Epidermal melanocyte (primary cell): ENCODE measurements at regions not wholly inside any gene's neighbourhood (a gene's known extent, or its start where the extent isn't known, plus 50 kb on each side); places are given as distances from the start of the nearest gene placed in this dataset.
"Not testable (repeated sequence)": the region's sequence is repeated elsewhere in the genome, so short reads cannot be mapped to it uniquely, and the experiment has no call there.

Experiments
- DNase-seq: peaks from one replicate; pipeline ENCODE4 v3.0.0; 2011; ENCODE audit warnings: low spot score; ENCODE audit not compliant: insufficient read length

GRCh38 chr6:140414966-140415620 lies 1040.6 kb upstream of the CITED2 start:
- DNase-seq, result no peak

- DNase-seq, result no peak
Measured at GRCh38 chr6:140403020-140403419, 1028.6 kb upstream of the CITED2 start.

- no peak for DNase-seq
Measured at GRCh38 chr6:140401761-140402160, 1027.3 kb upstream of the CITED2 start.

- DNase-seq, result no peak
Measured at GRCh38 chr6:140398076-140398475, 1023.6 kb upstream of the CITED2 start.

GRCh38 chr6:140397106-140397505 lies 1022.7 kb upstream of the CITED2 start:
- DNase-seq, result no peak

GRCh38 chr6:140393665-140394540 lies 1019.5 kb upstream of the CITED2 start:
- no peak for DNase-seq

- DNase-seq, result no peak
Measured at GRCh38 chr6:140388815-140389214, 1014.4 kb upstream of the CITED2 start.

- DNase-seq, result no peak
Measured at GRCh38 chr6:140388192-140388802, 1013.8 kb upstream of the CITED2 start.

GRCh38 chr6:140385679-140386078 lies 1011.2 kb upstream of the CITED2 start:
- no peak for DNase-seq

GRCh38 chr6:140382355-140382754 lies 1007.9 kb upstream of the CITED2 start:
- DNase-seq, result no peak

- DNase-seq, result no peak
Measured at GRCh38 chr6:140380427-140381218, 1006.2 kb upstream of the CITED2 start.

GRCh38 chr6:140379919-140380318 lies 1005.5 kb upstream of the CITED2 start:
- DNase-seq, result no peak

GRCh38 chr6:140376209-140376608 lies 1001.8 kb upstream of the CITED2 start:
- no peak for DNase-seq

GRCh38 chr6:140373728-140374127 lies 999.3 kb upstream of the CITED2 start:
- DNase-seq, result not testable (repeated sequence)

- no peak for DNase-seq
Measured at GRCh38 chr6:140372064-140372463, 997.6 kb upstream of the CITED2 start.

GRCh38 chr6:140370976-140371870 lies 996.8 kb upstream of the CITED2 start:
- no peak for DNase-seq

GRCh38 chr6:140370441-140370840 lies 996.0 kb upstream of the CITED2 start:
- no peak for DNase-seq

- DNase-seq, result no peak
Measured at GRCh38 chr6:140366991-140367390, 992.5 kb upstream of the CITED2 start.

GRCh38 chr6:140364916-140365315 lies 990.5 kb upstream of the CITED2 start:
- DNase-seq, result no peak

GRCh38 chr6:140360651-140361050 lies 986.2 kb upstream of the CITED2 start:
- DNase-seq, result no peak
